ENCODE measurements at regions not wholly inside any gene's neighbourhood (a gene's known extent, or its start where the extent isn't known, plus 50 kb on each side); places are given as distances from the start of the nearest gene placed in this dataset.
"Not testable (repeated sequence)": the region's sequence is repeated elsewhere in the genome, so short reads cannot be mapped to it uniquely, and the experiment has no call there.

DNA sequence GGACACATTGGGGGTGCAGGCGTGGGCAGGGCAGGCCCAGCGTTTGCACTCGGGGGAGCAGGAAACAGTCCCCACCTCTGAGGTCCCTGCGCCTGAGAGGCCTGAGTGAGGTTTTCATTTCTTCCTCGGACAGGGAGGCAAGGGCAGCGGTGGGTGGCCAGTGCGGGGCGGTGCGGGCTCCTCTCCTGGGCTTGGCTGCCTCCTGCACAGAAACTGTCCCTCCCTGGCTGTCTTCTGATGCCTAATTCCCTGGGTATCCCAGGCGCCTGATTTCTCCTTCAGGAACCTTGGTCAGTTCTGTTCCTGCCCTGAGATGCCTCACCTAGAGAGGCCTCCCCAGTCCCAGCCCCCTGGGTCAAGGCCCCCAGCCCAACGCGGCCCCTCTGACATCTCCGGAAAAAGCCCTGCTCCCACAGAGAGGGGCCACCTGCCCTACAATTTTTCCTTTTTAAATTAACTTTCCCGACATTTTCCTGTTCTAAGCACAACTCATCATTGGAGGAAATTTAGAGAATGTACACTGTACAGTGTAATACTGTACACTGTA is 260.3 kb downstream of the ADGRD1 start:
- Histone ChIP-seq H3K9me3 (peaks cover 3% of the 10 kb centered on the region), H3K4me3 (no peak overlapping the region), H3K4me1 (peaks cover 6% of the 10 kb centered on the region), H3K27ac (no peak overlapping the region), H3K27me3 (peaks cover 16% of the 10 kb centered on the region), H3K36me3 (no peaks in the 10 kb centered on the region)
- TF ChIP-seq EP300 (IDR thresholded peaks at IDR 0.05), result no peak
- TF ChIP-seq POLR2A (IDR thresholded peaks at IDR 0.05), result no peak
- TF ChIP-seq, protein P1, sequence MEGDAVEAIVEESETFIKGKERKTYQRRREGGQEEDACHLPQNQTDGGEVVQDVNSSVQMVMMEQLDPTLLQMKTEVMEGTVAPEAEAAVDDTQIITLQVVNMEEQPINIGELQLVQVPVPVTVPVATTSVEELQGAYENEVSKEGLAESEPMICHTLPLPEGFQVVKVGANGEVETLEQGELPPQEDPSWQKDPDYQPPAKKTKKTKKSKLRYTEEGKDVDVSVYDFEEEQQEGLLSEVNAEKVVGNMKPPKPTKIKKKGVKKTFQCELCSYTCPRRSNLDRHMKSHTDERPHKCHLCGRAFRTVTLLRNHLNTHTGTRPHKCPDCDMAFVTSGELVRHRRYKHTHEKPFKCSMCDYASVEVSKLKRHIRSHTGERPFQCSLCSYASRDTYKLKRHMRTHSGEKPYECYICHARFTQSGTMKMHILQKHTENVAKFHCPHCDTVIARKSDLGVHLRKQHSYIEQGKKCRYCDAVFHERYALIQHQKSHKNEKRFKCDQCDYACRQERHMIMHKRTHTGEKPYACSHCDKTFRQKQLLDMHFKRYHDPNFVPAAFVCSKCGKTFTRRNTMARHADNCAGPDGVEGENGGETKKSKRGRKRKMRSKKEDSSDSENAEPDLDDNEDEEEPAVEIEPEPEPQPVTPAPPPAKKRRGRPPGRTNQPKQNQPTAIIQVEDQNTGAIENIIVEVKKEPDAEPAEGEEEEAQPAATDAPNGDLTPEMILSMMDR (IDR thresholded peaks at IDR 0.05), result no peak
- TF ChIP-seq POLR2AphosphoS5 (IDR thresholded peaks at IDR 0.05), result no peak
- no peak for DNase-seq (ENCODE audit: low spot score in 2 of 2)
- 85% methylated on average over 14 of the region's 14 CpGs for WGBS

DNA sequence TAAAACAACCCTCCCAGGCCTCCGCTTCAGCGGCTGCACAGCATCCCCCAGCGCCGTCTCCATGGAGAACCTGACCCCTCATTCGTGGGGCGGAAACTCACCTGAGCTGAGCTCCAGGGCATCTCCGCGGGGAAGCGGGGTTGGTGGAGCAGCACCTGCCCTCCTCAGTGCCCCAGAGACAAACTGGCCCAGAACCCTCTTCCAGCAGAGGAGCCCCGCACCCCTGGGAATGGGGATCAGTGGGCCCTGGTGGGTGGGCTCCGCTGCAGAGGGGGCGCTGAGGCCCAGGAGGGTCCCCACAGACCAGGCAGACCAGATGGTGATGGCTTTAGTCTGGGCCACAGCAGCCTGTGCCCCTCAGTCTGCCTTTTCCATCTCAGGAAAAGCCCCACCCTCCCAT is 261.2 kb downstream of the ADGRD1 start:
- not testable (repeated sequence) for H3K9me3 ChIP-seq, H3K4me1 ChIP-seq, H3K36me3 ChIP-seq, H3K4me3 ChIP-seq, H3K27ac ChIP-seq
- peak in 1 of 2 donors; percentile 33 for DNase-seq (ENCODE audit: low spot score in 2 of 2)
- H3K27me3 ChIP-seq, result peaks cover 26% of the 10 kb centered on the region
- WGBS, result 80% methylated on average over 5 of the region's 12 CpGs

DNA sequence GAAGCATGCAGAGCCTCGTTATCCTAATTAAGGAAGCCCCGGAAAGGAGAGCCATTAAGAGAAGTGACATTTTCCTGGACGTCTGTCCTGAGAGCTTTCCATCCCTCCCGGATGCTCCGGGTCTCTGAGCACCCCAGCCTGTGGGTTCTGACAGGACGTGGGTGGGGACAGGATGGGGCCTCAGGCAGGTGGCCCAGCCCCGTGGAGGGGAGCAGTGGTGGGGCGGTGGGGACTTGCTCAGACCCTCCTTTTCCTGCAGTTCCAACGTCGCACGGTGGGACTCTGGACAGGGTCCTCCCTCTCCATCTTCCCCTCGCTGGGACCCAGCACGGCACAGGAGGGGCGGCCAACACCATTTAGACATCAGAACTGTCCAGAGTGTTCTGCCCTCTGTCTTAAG is 262.9 kb downstream of the ADGRD1 start:
- WGBS, result 59% methylated on average over 7 of the region's 14 CpGs
- H3K9me3 ChIP-seq, H3K27ac ChIP-seq, H3K36me3 ChIP-seq, H3K4me3 ChIP-seq, H3K4me1 ChIP-seq: not testable (repeated sequence)
- peaks cover 33% of the 10 kb centered on the region for H3K27me3 ChIP-seq
- peak in 1 of 2 donors; percentile 52 for DNase-seq (ENCODE audit: low spot score in 2 of 2)

DNA sequence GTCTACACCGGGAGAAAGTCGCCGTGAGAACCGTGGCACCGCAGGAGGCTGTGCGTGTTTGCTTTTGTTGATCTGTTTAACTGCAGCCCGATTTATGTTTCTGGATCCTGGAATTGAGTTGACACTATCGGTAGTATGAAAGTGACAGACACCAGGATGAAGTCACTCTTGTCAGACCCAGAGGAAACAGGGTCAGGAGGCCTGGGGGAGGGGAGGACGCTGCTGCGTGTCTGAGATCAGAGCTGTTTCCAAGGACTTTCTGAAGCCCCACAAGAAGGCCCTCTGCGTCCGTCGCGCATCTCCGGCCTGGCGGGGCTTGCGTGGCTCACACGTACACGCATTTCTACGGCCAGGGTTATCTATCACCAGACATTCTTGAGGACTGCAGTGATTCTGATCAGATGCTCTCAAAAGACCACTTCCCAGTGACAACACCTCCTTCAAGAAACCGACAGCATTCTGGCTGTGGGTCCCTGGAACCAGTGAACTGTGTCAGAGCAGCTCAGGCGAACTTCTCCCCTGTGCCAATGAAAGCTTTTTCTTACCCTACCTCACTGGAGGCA is 263.4 kb downstream of the ADGRD1 start:
- H3K36me3 ChIP-seq, result no peaks in the 10 kb centered on the region
- WGBS, result 67% methylated on average over 22 of the region's 22 CpGs
- H3K4me3 ChIP-seq, result no peak overlapping the region
- H3K4me1 ChIP-seq, result peaks cover 7% of the 10 kb centered on the region
- peaks cover 33% of the 10 kb centered on the region for H3K27me3 ChIP-seq
- no peak overlapping the region for H3K27ac ChIP-seq
- peak in 1 of 2 donors; percentile 45 for DNase-seq (ENCODE audit: low spot score in 2 of 2)
- TF ChIP-seq, protein P1 (IDR thresholded peaks at IDR 0.05), result no peak
- no peak for TF ChIP-seq EP300 (IDR thresholded peaks at IDR 0.05)
- no peak for TF ChIP-seq POLR2A (IDR thresholded peaks at IDR 0.05)
- no peak for TF ChIP-seq POLR2AphosphoS5 (IDR thresholded peaks at IDR 0.05)
- peaks cover 3% of the 10 kb centered on the region for H3K9me3 ChIP-seq

DNA sequence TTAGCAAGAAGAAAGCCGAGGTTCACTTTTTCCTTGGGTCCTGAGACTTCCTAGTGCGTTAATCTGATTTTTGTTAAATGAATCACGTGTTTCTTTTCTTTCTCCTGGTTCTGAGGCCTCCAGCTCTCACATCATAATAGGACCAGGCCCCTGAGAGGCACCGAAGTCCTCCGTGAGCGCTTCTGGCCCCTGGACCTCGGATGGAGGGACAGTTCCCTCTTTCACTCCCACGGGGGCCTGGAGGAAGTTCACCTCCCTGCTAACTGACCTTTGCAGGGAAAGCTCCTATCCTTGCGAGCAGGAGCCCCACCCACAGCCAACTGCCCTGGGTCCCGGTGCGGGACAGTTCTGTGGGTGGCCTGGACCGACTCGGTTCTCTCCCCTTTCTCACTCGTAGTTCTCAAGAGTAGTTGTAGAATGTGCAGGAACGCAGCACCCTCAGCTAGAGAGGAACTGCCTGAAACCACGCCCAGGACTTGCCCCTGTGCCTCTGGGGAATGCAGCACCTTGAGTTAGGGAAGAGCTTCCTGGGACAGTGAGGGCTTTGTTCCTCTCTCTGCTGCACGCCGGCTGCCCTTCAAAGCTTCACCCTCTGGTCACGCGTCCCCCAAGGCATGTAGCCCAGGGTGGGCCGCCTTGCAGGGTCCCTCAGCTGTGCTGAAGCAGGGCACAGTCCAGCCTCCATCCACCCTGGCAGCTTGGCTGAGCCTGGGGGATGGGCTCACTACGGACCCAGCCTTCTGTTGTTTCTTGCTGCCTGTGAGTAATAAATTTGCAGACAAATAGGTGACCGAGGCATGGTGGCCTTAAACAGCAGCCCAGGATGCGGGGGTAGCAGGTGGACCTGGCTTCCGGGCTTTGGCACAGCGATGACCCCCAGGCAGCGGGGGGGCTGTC is 264.6 kb downstream of the ADGRD1 start:
- Histone ChIP-seq H3K27ac (no peak overlapping the region), H3K9me3 (no peaks in the 10 kb centered on the region), H3K4me3 (no peak overlapping the region), H3K36me3 (no peaks in the 10 kb centered on the region), H3K4me1 (peaks cover 12% of the 10 kb centered on the region), H3K27me3 (peaks cover 33% of the 10 kb centered on the region)
- WGBS, result 46% methylated on average over 24 of the region's 27 CpGs
- peak in 1 of 2 donors; percentile 55 for DNase-seq (ENCODE audit: low spot score in 2 of 2)
- TF ChIP-seq POLR2AphosphoS5 (IDR thresholded peaks at IDR 0.05), result no peak
- no peak for TF ChIP-seq POLR2A (IDR thresholded peaks at IDR 0.05)
- TF ChIP-seq, protein P1 (IDR thresholded peaks at IDR 0.05), result no peak
- no peak for TF ChIP-seq EP300 (IDR thresholded peaks at IDR 0.05)

DNA sequence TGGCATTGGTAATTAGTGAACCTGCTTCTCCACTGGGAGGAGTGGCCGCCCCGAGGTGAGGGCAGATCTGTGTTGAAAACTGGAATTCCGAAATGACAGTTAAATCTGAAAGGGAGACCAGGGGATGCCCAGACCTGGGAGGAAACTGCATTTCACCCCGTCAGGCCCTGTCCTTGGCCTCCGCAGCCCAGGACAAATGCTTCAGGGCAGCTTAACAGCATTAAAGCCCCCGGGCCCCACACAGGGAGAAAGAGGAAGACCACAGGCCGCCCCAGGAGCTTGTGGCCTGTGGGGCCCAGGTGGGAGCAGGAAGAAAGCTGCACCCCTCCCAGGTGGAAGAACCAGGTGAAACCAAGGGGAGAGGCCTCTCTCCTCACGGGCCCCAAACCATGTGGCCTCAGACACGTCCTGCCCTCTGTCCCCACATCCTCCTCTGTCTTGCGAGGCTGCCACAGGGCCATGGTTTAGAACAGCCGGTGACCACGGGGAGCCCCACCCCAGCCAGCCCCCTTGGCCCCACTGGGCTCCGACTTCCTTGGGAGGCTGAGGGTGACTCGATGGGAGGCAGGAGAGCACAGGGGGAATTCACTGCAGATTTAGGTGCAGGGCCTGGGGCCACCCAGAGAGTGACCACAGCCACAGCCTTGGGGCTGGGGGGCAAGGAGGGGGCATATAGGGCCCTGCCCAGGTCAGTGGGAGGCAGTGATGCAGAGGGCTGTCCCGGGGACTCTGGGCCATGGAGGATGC is 265.4 kb downstream of the ADGRD1 start:
- no peak for DNase-seq (ENCODE audit: low spot score in 2 of 2)
- peaks cover 33% of the 10 kb centered on the region for H3K27me3 ChIP-seq
- 69% methylated on average over 10 of the region's 15 CpGs for WGBS
- peaks cover 12% of the 10 kb centered on the region for H3K4me1 ChIP-seq
- no peak overlapping the region for H3K4me3 ChIP-seq
- no peaks in the 10 kb centered on the region for H3K9me3 ChIP-seq
- H3K27ac ChIP-seq, result no peak overlapping the region
- no peaks in the 10 kb centered on the region for H3K36me3 ChIP-seq
- TF ChIP-seq POLR2AphosphoS5 (IDR thresholded peaks at IDR 0.05), result no peak
- TF ChIP-seq, protein P1 (IDR thresholded peaks at IDR 0.05), result no peak
- TF ChIP-seq EP300 (IDR thresholded peaks at IDR 0.05), result no peak
- no peak for TF ChIP-seq POLR2A (IDR thresholded peaks at IDR 0.05)

Data from suprapubic skin (tissue), 4 donors.